Body of pancreas (tissue), 4 donors: ENCODE measurements at regions not wholly inside any gene's neighbourhood (a gene's known extent, or its start where the extent isn't known, plus 50 kb on each side); places are given as distances from the start of the nearest gene placed in this dataset.

ENCODE experiments used
- POLR2A ChIP-seq, 3 donors: fragments of 450-650 bp; IDR thresholded peaks; one replicate each; pipeline ENCODE4 v1.6.1; 2016; ENCODE audit warnings: antibody characterized with exemption in 3 of 3, mild to moderate bottlenecking in 2 of 3
- TF ChIP-seq, protein P1 (sequence below), 7 experiments: fragments of 450-650 bp in 4 of 7; fragments of 200-600 bp in 3 of 7; sonication (generic) in 3 of 7; IDR thresholded peaks; one replicate each; pipeline ENCODE4 v1.5.1; 2016 to 2019; ENCODE audit warnings: antibody characterized with exemption in 7 of 7

DNA sequence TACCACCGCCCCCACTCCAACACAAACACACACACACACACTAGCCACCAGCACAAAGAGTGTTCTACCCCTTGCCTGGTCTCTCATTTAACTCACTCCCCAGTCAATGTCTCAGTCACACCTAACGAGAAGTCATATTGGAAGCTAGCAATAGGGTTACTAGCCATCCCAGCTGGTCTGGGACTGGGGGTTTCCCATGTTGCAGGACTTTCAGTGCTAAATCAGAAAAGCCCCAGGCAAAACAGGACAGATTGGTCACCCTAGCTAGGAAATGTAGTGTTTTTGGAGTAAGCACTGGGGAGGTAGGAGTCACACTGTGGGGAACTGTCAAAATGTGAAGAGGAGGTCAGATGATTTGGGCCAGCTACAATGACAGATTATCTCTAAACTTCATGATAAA, 158.1 kb downstream of the UNC5CL start:
- TF ChIP-seq, protein P1, sequence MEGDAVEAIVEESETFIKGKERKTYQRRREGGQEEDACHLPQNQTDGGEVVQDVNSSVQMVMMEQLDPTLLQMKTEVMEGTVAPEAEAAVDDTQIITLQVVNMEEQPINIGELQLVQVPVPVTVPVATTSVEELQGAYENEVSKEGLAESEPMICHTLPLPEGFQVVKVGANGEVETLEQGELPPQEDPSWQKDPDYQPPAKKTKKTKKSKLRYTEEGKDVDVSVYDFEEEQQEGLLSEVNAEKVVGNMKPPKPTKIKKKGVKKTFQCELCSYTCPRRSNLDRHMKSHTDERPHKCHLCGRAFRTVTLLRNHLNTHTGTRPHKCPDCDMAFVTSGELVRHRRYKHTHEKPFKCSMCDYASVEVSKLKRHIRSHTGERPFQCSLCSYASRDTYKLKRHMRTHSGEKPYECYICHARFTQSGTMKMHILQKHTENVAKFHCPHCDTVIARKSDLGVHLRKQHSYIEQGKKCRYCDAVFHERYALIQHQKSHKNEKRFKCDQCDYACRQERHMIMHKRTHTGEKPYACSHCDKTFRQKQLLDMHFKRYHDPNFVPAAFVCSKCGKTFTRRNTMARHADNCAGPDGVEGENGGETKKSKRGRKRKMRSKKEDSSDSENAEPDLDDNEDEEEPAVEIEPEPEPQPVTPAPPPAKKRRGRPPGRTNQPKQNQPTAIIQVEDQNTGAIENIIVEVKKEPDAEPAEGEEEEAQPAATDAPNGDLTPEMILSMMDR (IDR thresholded peaks at IDR 0.05), result no peak
- no peak for TF ChIP-seq POLR2A (IDR thresholded peaks at IDR 0.05)
